ENCODE measurements at regions not wholly inside any gene's neighbourhood (a gene's known extent, or its start where the extent isn't known, plus 50 kb on each side); places are given as distances from the start of the nearest gene placed in this dataset.

- no peak overlapping the region for H3K18ac ChIP-seq (ENCODE audit: low read length)
These were observed 159.0 kb upstream of the POM121L12 start for GRCh38 chr7:52876402-52876801.

GRCh38 chr7:52863652-52864051 is 171.8 kb upstream of the POM121L12 start:
- Histone ChIP-seq H4K8ac (ENCODE audit: low read depth, low read length) (no peak overlapping the region), H3K56ac (ENCODE audit: low read length) (no peak overlapping the region), H3K23ac (ENCODE audit: low read length) (no peak overlapping the region), H3K18ac (ENCODE audit: low read length) (no peak overlapping the region), H3K36me3 (ENCODE audit: control insufficient read depth, insufficient read depth, low read length) (no peaks in the 10 kb centered on the region), H3K4ac (ENCODE audit: low read depth, low read length) (no peak overlapping the region), H3K4me2 (ENCODE audit: low read length) (no peak overlapping the region), H3K79me2 (ENCODE audit: control insufficient read depth, insufficient read depth, low read length) (no peaks in the 10 kb centered on the region), H2BK120ac (ENCODE audit: low read depth, low read length) (no peak overlapping the region), H3K27me3 (ENCODE audit: insufficient read depth, low read length, poor library complexity) (no peaks in the 10 kb centered on the region), H3K4me3 (ENCODE audit: low read length) (no peak overlapping the region), H3K27ac (ENCODE audit: low read depth, low read length) (no peak overlapping the region), H4K5ac (ENCODE audit: low read length) (no peak overlapping the region), H3K4me1 (ENCODE audit: control insufficient read depth, low read depth, low read length) (no peaks in the 10 kb centered on the region), H3K79me1 (ENCODE audit: low read length) (no peaks in the 10 kb centered on the region), H2AK5ac (ENCODE audit: low read length) (no peak overlapping the region), H2BK5ac (ENCODE audit: low read length) (no peak overlapping the region), H2BK15ac (replicated peaks; ENCODE audit: low read depth) (no peak overlapping the region), H3K9ac (ENCODE audit: low read length) (no peak overlapping the region)
- no peak for DNase-seq
- no CpG with 5 or more reads among the region's 2 CpGs for WGBS (ENCODE audit: extremely low coverage, insufficient coverage, low lambda C conversion rate)

More at GRCh38 chr7:52876402-52876801, 159.0 kb upstream of the POM121L12 start:
- Histone ChIP-seq H4K8ac (ENCODE audit: low read depth, low read length) (no peak overlapping the region), H3K9ac (ENCODE audit: low read length) (no peak overlapping the region), H3K27ac (ENCODE audit: low read depth, low read length) (no peak overlapping the region), H3K79me2 (ENCODE audit: control insufficient read depth, insufficient read depth, low read length) (no peaks in the 10 kb centered on the region), H3K4ac (ENCODE audit: low read depth, low read length) (no peak overlapping the region), H3K56ac (ENCODE audit: low read length) (no peak overlapping the region), H3K79me1 (ENCODE audit: low read length) (no peaks in the 10 kb centered on the region), H3K27me3 (ENCODE audit: insufficient read depth, low read length, poor library complexity) (no peaks in the 10 kb centered on the region), H4K5ac (ENCODE audit: low read length) (no peak overlapping the region), H2AK5ac (ENCODE audit: low read length) (no peak overlapping the region), H2BK15ac (replicated peaks; ENCODE audit: low read depth) (no peak overlapping the region), H3K4me2 (ENCODE audit: low read length) (no peak overlapping the region), H3K4me3 (ENCODE audit: low read length) (no peak overlapping the region), H2BK120ac (ENCODE audit: low read depth, low read length) (no peak overlapping the region), H2BK5ac (ENCODE audit: low read length) (no peak overlapping the region), H3K36me3 (ENCODE audit: control insufficient read depth, insufficient read depth, low read length) (no peaks in the 10 kb centered on the region), H3K23ac (ENCODE audit: low read length) (no peak overlapping the region), H3K4me1 (ENCODE audit: control insufficient read depth, low read depth, low read length) (no peaks in the 10 kb centered on the region)
- DNase-seq: no peak
- no CpG with 5 or more reads among the region's 3 CpGs for WGBS (ENCODE audit: extremely low coverage, insufficient coverage, low lambda C conversion rate)

- Histone ChIP-seq H3K27ac (ENCODE audit: low read depth, low read length) (no peak overlapping the region), H3K36me3 (ENCODE audit: control insufficient read depth, insufficient read depth, low read length) (no peaks in the 10 kb centered on the region), H3K27me3 (ENCODE audit: insufficient read depth, low read length, poor library complexity) (no peaks in the 10 kb centered on the region), H3K23ac (ENCODE audit: low read length) (no peak overlapping the region), H3K4me1 (ENCODE audit: control insufficient read depth, low read depth, low read length) (no peaks in the 10 kb centered on the region), H3K4me2 (ENCODE audit: low read length) (no peak overlapping the region), H2BK120ac (ENCODE audit: low read depth, low read length) (no peak overlapping the region), H3K56ac (ENCODE audit: low read length) (no peak overlapping the region), H3K18ac (ENCODE audit: low read length) (no peak overlapping the region), H3K79me2 (ENCODE audit: control insufficient read depth, insufficient read depth, low read length) (no peaks in the 10 kb centered on the region), H4K5ac (ENCODE audit: low read length) (no peak overlapping the region), H4K8ac (ENCODE audit: low read depth, low read length) (no peak overlapping the region), H3K4me3 (ENCODE audit: low read length) (no peak overlapping the region), H2BK15ac (replicated peaks; ENCODE audit: low read depth) (no peak overlapping the region), H3K4ac (ENCODE audit: low read depth, low read length) (no peak overlapping the region), H2AK5ac (ENCODE audit: low read length) (no peak overlapping the region), H3K9ac (ENCODE audit: low read length) (no peak overlapping the region), H3K79me1 (ENCODE audit: low read length) (no peaks in the 10 kb centered on the region), H2BK5ac (ENCODE audit: low read length) (no peak overlapping the region)
- no peak for DNase-seq
- no CpG with 5 or more reads among the region's 3 CpGs for WGBS (ENCODE audit: extremely low coverage, insufficient coverage, low lambda C conversion rate)
These were observed 173.1 kb upstream of the POM121L12 start for GRCh38 chr7:52862321-52862720.

GRCh38 chr7:52857367-52857766 is 178.1 kb upstream of the POM121L12 start:
- Histone ChIP-seq H3K4ac (ENCODE audit: low read depth, low read length) (no peak overlapping the region), H4K8ac (ENCODE audit: low read depth, low read length) (no peak overlapping the region), H3K18ac (ENCODE audit: low read length) (no peak overlapping the region), H3K23ac (ENCODE audit: low read length) (no peak overlapping the region), H2AK5ac (ENCODE audit: low read length) (no peak overlapping the region), H2BK15ac (replicated peaks; ENCODE audit: low read depth) (no peak overlapping the region), H3K36me3 (ENCODE audit: control insufficient read depth, insufficient read depth, low read length) (no peaks in the 10 kb centered on the region), H3K4me3 (ENCODE audit: low read length) (no peak overlapping the region), H3K79me2 (ENCODE audit: control insufficient read depth, insufficient read depth, low read length) (no peaks in the 10 kb centered on the region), H3K4me2 (ENCODE audit: low read length) (no peak overlapping the region), H3K56ac (ENCODE audit: low read length) (no peak overlapping the region), H3K27me3 (ENCODE audit: insufficient read depth, low read length, poor library complexity) (no peaks in the 10 kb centered on the region), H3K79me1 (ENCODE audit: low read length) (no peaks in the 10 kb centered on the region), H3K9ac (ENCODE audit: low read length) (no peak overlapping the region), H3K27ac (ENCODE audit: low read depth, low read length) (no peak overlapping the region), H3K4me1 (ENCODE audit: control insufficient read depth, low read depth, low read length) (no peaks in the 10 kb centered on the region), H4K5ac (ENCODE audit: low read length) (no peak overlapping the region), H2BK120ac (ENCODE audit: low read depth, low read length) (no peak overlapping the region), H2BK5ac (ENCODE audit: low read length) (no peak overlapping the region)
- DNase-seq: no peak
- WGBS (ENCODE audit: extremely low coverage, insufficient coverage, low lambda C conversion rate): no CpG with 5 or more reads among the region's 1 CpG

- no peak overlapping the region for H3K56ac ChIP-seq (ENCODE audit: low read length)
- H3K4me2 ChIP-seq (ENCODE audit: low read length): no peak overlapping the region
- no peak overlapping the region for H3K4me3 ChIP-seq (ENCODE audit: low read length)
- no peaks in the 10 kb centered on the region for H3K4me1 ChIP-seq (ENCODE audit: control insufficient read depth, low read depth, low read length)
- H3K4ac ChIP-seq (ENCODE audit: low read depth, low read length): no peak overlapping the region
- H2AK5ac ChIP-seq (ENCODE audit: low read length): no peak overlapping the region
- no peak overlapping the region for H3K23ac ChIP-seq (ENCODE audit: low read length)
- no peak overlapping the region for H2BK5ac ChIP-seq (ENCODE audit: low read length)
- no peak overlapping the region for H3K9ac ChIP-seq (ENCODE audit: low read length)
- H4K5ac ChIP-seq (ENCODE audit: low read length): no peak overlapping the region
- no peak overlapping the region for H2BK15ac ChIP-seq (replicated peaks; ENCODE audit: low read depth)
- no peaks in the 10 kb centered on the region for H3K79me1 ChIP-seq (ENCODE audit: low read length)
- no peaks in the 10 kb centered on the region for H3K79me2 ChIP-seq (ENCODE audit: control insufficient read depth, insufficient read depth, low read length)
- no peaks in the 10 kb centered on the region for H3K36me3 ChIP-seq (ENCODE audit: control insufficient read depth, insufficient read depth, low read length)
- no peak overlapping the region for H4K8ac ChIP-seq (ENCODE audit: low read depth, low read length)
- no CpG with 5 or more reads among the region's 1 CpG for WGBS (ENCODE audit: extremely low coverage, insufficient coverage, low lambda C conversion rate)
- H3K27ac ChIP-seq (ENCODE audit: low read depth, low read length): no peak overlapping the region
- no peak overlapping the region for H3K18ac ChIP-seq (ENCODE audit: low read length)
- H2BK120ac ChIP-seq (ENCODE audit: low read depth, low read length): no peak overlapping the region
- DNase-seq: no peak
- H3K27me3 ChIP-seq (ENCODE audit: insufficient read depth, low read length, poor library complexity): no peaks in the 10 kb centered on the region
These were observed 180.8 kb upstream of the POM121L12 start for GRCh38 chr7:52854681-52855080.

GRCh38 chr7:52851547-52851946 is 183.9 kb upstream of the POM121L12 start:
- Histone ChIP-seq H3K27ac (ENCODE audit: low read depth, low read length) (no peak overlapping the region), H2AK5ac (ENCODE audit: low read length) (no peak overlapping the region), H3K27me3 (ENCODE audit: insufficient read depth, low read length, poor library complexity) (no peaks in the 10 kb centered on the region), H4K8ac (ENCODE audit: low read depth, low read length) (no peak overlapping the region), H3K9ac (ENCODE audit: low read length) (no peak overlapping the region), H3K4me2 (ENCODE audit: low read length) (no peak overlapping the region), H3K4me3 (ENCODE audit: low read length) (no peak overlapping the region), H3K23ac (ENCODE audit: low read length) (no peak overlapping the region), H2BK5ac (ENCODE audit: low read length) (no peak overlapping the region), H4K5ac (ENCODE audit: low read length) (no peak overlapping the region), H3K4me1 (ENCODE audit: control insufficient read depth, low read depth, low read length) (no peaks in the 10 kb centered on the region), H2BK15ac (replicated peaks; ENCODE audit: low read depth) (no peak overlapping the region), H3K56ac (ENCODE audit: low read length) (no peak overlapping the region), H3K79me1 (ENCODE audit: low read length) (no peaks in the 10 kb centered on the region), H2BK120ac (ENCODE audit: low read depth, low read length) (no peak overlapping the region), H3K18ac (ENCODE audit: low read length) (no peak overlapping the region), H3K4ac (ENCODE audit: low read depth, low read length) (no peak overlapping the region), H3K36me3 (ENCODE audit: control insufficient read depth, insufficient read depth, low read length) (no peaks in the 10 kb centered on the region), H3K79me2 (ENCODE audit: control insufficient read depth, insufficient read depth, low read length) (no peaks in the 10 kb centered on the region)
- WGBS (ENCODE audit: extremely low coverage, insufficient coverage, low lambda C conversion rate): no CpG with 5 or more reads among the region's 2 CpGs
- DNase-seq: no peak
